Right lobe of liver (tissue), 4 donors: ENCODE measurements at regions not wholly inside any gene's neighbourhood (a gene's known extent, or its start where the extent isn't known, plus 50 kb on each side); places are given as distances from the start of the nearest gene placed in this dataset.

Experiments used
- POLR2A ChIP-seq: fragments of 450-650 bp; IDR thresholded peaks from one replicate; pipeline ENCODE4 v1.6.1; 2017; ENCODE audit warnings: antibody characterized with exemption, mild to moderate bottlenecking
- TF ChIP-seq, protein P1 (sequence below), 4 donors: fragments of 200-600 bp in 3 of 4; fragments of 450-650 bp in 1 of 4; IDR thresholded peaks; one replicate each; pipeline versions ENCODE4 v1.5.1 to v1.8.0; 2016 to 2022; ENCODE audit warnings: antibody characterized with exemption in 4 of 4, mild to moderate bottlenecking in 2 of 4
- donor health status: DM: no; HTN: no; CAD: no.
- donor health status: DM: no; HTN: no; CAD: no.
- donor health status: DM: no; HTN: yes; CAD: no.

- TF ChIP-seq, protein P1, sequence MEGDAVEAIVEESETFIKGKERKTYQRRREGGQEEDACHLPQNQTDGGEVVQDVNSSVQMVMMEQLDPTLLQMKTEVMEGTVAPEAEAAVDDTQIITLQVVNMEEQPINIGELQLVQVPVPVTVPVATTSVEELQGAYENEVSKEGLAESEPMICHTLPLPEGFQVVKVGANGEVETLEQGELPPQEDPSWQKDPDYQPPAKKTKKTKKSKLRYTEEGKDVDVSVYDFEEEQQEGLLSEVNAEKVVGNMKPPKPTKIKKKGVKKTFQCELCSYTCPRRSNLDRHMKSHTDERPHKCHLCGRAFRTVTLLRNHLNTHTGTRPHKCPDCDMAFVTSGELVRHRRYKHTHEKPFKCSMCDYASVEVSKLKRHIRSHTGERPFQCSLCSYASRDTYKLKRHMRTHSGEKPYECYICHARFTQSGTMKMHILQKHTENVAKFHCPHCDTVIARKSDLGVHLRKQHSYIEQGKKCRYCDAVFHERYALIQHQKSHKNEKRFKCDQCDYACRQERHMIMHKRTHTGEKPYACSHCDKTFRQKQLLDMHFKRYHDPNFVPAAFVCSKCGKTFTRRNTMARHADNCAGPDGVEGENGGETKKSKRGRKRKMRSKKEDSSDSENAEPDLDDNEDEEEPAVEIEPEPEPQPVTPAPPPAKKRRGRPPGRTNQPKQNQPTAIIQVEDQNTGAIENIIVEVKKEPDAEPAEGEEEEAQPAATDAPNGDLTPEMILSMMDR (IDR thresholded peaks at IDR 0.05), result no peak
- no peak for TF ChIP-seq POLR2A
These were observed 51.6 kb upstream of the SLC6A11 start for GRCh38 chr3:10764259-10765051.
